Liver (tissue), 3 donors: ENCODE measurements at regions not wholly inside any gene's neighbourhood (a gene's known extent, or its start where the extent isn't known, plus 50 kb on each side); places are given as distances from the start of the nearest gene placed in this dataset.

Source experiments
- GABPA ChIP-seq, 2 donors: IDR thresholded peaks in 1 of 2; conservative IDR thresholded peaks in 1 of 2; 2 replicates each; pipeline ENCODE4 v1.6.1; 2016; ENCODE audit warnings: antibody characterized with exemption in 2 of 2, mild to moderate bottlenecking in 1 of 2, moderate library complexity in 1 of 2
- JUND ChIP-seq, 2 donors: IDR thresholded peaks; 2 replicates each; pipeline ENCODE4 v1.6.1; 2016; ENCODE audit warnings: antibody characterized with exemption in 2 of 2
- SP1 ChIP-seq: IDR thresholded peaks from 2 replicates; pipeline ENCODE4 v1.6.1; 2018; ENCODE audit warnings: antibody characterized with exemption, mild to moderate bottlenecking
- TF ChIP-seq, protein P1 (sequence below): fragments of 150-350 bp; IDR thresholded peaks from 2 replicates; pipeline ENCODE4 v1.5.1; 2017; ENCODE audit warnings: improper control_type of control experiment, low read depth, low read length; ENCODE audit not compliant: missing input control
- TF ChIP-seq, protein P2 (sequence below): IDR thresholded peaks from 2 replicates; pipeline ENCODE4 v1.6.1; 2016; ENCODE audit warnings: antibody characterized with exemption, mild to moderate bottlenecking
- donor health status: healthy.
- donor health status: healthy.

DNA sequence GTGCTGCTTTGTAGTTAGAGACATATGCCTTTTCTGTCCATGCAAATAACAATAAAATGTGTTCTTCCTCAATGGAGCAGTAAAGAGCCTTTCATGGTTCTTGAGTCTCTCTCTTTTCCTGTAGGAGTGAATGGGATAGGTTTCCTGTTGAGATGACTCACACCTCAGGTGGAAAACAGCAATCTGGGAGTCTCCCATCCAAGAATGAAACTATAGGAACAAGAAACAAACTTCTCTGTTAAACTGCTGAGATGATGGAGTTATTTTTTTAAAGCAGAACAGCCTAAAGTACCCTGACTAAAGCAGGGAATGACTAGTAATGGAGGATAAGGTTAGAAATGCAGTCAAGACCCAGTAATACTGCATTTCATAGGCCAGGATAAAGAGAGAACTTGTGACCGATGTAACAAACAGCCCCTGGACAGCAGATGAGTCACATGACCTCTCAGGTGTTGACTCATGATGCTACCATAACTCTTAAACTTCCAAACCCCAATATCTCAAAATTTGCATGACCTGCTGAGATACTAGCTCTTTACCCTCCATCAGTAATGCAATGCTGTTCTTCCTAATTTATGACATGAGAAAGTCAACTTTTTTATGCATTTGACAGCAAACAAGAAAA is 548.9 kb downstream of the CBLN4 start:
- TF ChIP-seq, protein P1, sequence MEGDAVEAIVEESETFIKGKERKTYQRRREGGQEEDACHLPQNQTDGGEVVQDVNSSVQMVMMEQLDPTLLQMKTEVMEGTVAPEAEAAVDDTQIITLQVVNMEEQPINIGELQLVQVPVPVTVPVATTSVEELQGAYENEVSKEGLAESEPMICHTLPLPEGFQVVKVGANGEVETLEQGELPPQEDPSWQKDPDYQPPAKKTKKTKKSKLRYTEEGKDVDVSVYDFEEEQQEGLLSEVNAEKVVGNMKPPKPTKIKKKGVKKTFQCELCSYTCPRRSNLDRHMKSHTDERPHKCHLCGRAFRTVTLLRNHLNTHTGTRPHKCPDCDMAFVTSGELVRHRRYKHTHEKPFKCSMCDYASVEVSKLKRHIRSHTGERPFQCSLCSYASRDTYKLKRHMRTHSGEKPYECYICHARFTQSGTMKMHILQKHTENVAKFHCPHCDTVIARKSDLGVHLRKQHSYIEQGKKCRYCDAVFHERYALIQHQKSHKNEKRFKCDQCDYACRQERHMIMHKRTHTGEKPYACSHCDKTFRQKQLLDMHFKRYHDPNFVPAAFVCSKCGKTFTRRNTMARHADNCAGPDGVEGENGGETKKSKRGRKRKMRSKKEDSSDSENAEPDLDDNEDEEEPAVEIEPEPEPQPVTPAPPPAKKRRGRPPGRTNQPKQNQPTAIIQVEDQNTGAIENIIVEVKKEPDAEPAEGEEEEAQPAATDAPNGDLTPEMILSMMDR: no peak
- TF ChIP-seq, protein P2, sequence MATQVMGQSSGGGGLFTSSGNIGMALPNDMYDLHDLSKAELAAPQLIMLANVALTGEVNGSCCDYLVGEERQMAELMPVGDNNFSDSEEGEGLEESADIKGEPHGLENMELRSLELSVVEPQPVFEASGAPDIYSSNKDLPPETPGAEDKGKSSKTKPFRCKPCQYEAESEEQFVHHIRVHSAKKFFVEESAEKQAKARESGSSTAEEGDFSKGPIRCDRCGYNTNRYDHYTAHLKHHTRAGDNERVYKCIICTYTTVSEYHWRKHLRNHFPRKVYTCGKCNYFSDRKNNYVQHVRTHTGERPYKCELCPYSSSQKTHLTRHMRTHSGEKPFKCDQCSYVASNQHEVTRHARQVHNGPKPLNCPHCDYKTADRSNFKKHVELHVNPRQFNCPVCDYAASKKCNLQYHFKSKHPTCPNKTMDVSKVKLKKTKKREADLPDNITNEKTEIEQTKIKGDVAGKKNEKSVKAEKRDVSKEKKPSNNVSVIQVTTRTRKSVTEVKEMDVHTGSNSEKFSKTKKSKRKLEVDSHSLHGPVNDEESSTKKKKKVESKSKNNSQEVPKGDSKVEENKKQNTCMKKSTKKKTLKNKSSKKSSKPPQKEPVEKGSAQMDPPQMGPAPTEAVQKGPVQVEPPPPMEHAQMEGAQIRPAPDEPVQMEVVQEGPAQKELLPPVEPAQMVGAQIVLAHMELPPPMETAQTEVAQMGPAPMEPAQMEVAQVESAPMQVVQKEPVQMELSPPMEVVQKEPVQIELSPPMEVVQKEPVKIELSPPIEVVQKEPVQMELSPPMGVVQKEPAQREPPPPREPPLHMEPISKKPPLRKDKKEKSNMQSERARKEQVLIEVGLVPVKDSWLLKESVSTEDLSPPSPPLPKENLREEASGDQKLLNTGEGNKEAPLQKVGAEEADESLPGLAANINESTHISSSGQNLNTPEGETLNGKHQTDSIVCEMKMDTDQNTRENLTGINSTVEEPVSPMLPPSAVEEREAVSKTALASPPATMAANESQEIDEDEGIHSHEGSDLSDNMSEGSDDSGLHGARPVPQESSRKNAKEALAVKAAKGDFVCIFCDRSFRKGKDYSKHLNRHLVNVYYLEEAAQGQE: no peak
- TF ChIP-seq SP1 (no peak), GABPA (IDR thresholded peaks at IDR 0.05 in 1 of 2, conservative IDR thresholded peaks at IDR 0.05 in 1 of 2) (no peak), JUND (IDR thresholded peaks at IDR 0.05) (no peak)
